IMR-90 (cell line): ENCODE measurements at regions not wholly inside any gene's neighbourhood (a gene's known extent, or its start where the extent isn't known, plus 50 kb on each side); places are given as distances from the start of the nearest gene placed in this dataset.

Experiments
- ATAC-seq: fragments of 200-7000 bp; cut with Tn5 transposase; 2 replicates; pipeline ENCODE4 v1.9.1; 2020; ENCODE audit warnings: low read depth, mild to moderate bottlenecking, moderate library complexity
- BruUV-seq: library from RNA; stranded (reverse); fragments of 400-500 nt; replicated peaks from 2 replicates; lab custom pipeline; 2021; lab: Mats Ljungman, UMichigan
- CTCF ChIA-PET: fragments of 300-600 bp; formaldehyde crosslinking; extraction: SDS; loops from one replicate; lab custom pipeline; 2021; ENCODE audit warnings: antibody characterized with exemption; lab: Yijun Ruan, JAX
- POLR2A ChIA-PET: fragments of 300-600 bp; sonication (Branson Sonifier 250); formaldehyde crosslinking; loops from one replicate; lab custom pipeline; 2022; ENCODE audit warnings: antibody characterized with exemption; ENCODE audit not compliant: unreplicated experiment; lab: Charles Lee
- DNase-seq: peaks from one replicate; pipeline ENCODE4 v3.0.0; 2013
- H2AFZ ChIP-seq: replicated peaks from 2 replicates; pipeline ENCODE3; 2013; ENCODE audit warnings: low read length, mild to moderate bottlenecking; ENCODE audit not compliant: poor library complexity
- H2AK5ac ChIP-seq: 2 replicates; pipeline ENCODE4 v1.6.1; 2013; ENCODE audit warnings: low read depth, low read length, inconsistent platforms
- H2AK9ac ChIP-seq: replicated peaks from 2 replicates; pipeline ENCODE3; 2013; ENCODE audit warnings: mild to moderate bottlenecking, low read depth, low read length, moderate library complexity; ENCODE audit not compliant: poor library complexity
- H2BK120ac ChIP-seq: 2 replicates; pipeline ENCODE4 v1.6.1; 2013; ENCODE audit warnings: low read depth, low read length, inconsistent platforms
- H2BK15ac ChIP-seq: 3 replicates; pipeline ENCODE4 v1.6.1; 2013; ENCODE audit warnings: low read depth, low read length, inconsistent platforms
- H2BK20ac ChIP-seq: 2 replicates; pipeline ENCODE4 v1.6.1; 2013; ENCODE audit warnings: low read depth, mild to moderate bottlenecking, inconsistent platforms, low read length, moderate library complexity
- H2BK5ac ChIP-seq: 2 replicates; pipeline ENCODE4 v1.6.1; 2013; ENCODE audit warnings: mild to moderate bottlenecking, low read depth, low read length, inconsistent platforms; ENCODE audit not compliant: poor library complexity, severe bottlenecking
- H3K14ac ChIP-seq: replicated peaks from 2 replicates; pipeline ENCODE4 v1.6.1; 2013; ENCODE audit warnings: low read depth, low read length, inconsistent platforms
- H3K18ac ChIP-seq: 2 replicates; pipeline ENCODE4 v1.6.1; 2013; ENCODE audit warnings: low read depth, low read length, control low read depth
- H3K23ac ChIP-seq: 2 replicates; pipeline ENCODE4 v1.6.1; 2013; ENCODE audit warnings: low read depth, low read length, inconsistent platforms
- H3K27ac ChIP-seq: 2 replicates; pipeline ENCODE4 v1.5.1; 2013; ENCODE audit warnings: mild to moderate bottlenecking, control low read depth, low read length; ENCODE audit not compliant: insufficient read depth
- H3K27me3 ChIP-seq: 2 replicates; pipeline ENCODE4 v1.6.1; 2013; ENCODE audit warnings: low read length; ENCODE audit not compliant: control insufficient read depth, insufficient read depth
- H3K36me3 ChIP-seq: 2 replicates; pipeline ENCODE4 v1.6.1; 2013; ENCODE audit warnings: low read length, mixed read lengths; ENCODE audit not compliant: control insufficient read depth, insufficient read depth
- H3K4ac ChIP-seq: 2 replicates; pipeline ENCODE4 v1.6.1; 2013; ENCODE audit warnings: low read depth, low read length, inconsistent platforms
- H3K4me1 ChIP-seq: 2 replicates; pipeline ENCODE4 v1.6.1; 2013; ENCODE audit warnings: low read length, mixed read lengths; ENCODE audit not compliant: control insufficient read depth, insufficient read depth
- H3K4me2 ChIP-seq: 2 replicates; pipeline ENCODE4 v1.6.1; 2013; ENCODE audit warnings: low read depth, mild to moderate bottlenecking, control low read depth, low read length, moderate library complexity
- H3K4me3 ChIP-seq: 2 replicates; pipeline ENCODE4 v1.5.1; 2013; ENCODE audit warnings: low read depth, mild to moderate bottlenecking, control low read depth, low read length, moderate library complexity; ENCODE audit not compliant: insufficient read depth
- H3K56ac ChIP-seq: 2 replicates; pipeline ENCODE4 v1.6.1; 2013; ENCODE audit warnings: low read length, inconsistent platforms; ENCODE audit not compliant: insufficient read depth; ENCODE audit errors: extremely low read depth
- H3K79me1 ChIP-seq, 2 experiments: 2 replicates each; pipeline ENCODE4 v1.6.1; 2013; ENCODE audit warnings: low read length in 2 of 2, inconsistent platforms in 1 of 2, low read depth in 1 of 2
- H3K9ac ChIP-seq: 2 replicates; pipeline ENCODE4 v1.6.1; 2013; ENCODE audit warnings: low read depth, low read length, control low read depth
- H3K9me1 ChIP-seq: 2 replicates; pipeline ENCODE4 v1.6.1; 2013; ENCODE audit warnings: low read length, inconsistent platforms; ENCODE audit not compliant: insufficient read depth
- H3K9me3 ChIP-seq: 2 replicates; pipeline ENCODE4 v1.6.1; 2013; ENCODE audit warnings: low read length; ENCODE audit not compliant: control insufficient read depth, insufficient read depth
- H4K20me1 ChIP-seq: 2 replicates; pipeline ENCODE4 v1.6.1; 2013; ENCODE audit warnings: low read length, inconsistent platforms; ENCODE audit not compliant: insufficient read depth
- H4K5ac ChIP-seq: 2 replicates; pipeline ENCODE4 v1.6.1; 2013; ENCODE audit warnings: mild to moderate bottlenecking, low read depth, low read length, control low read depth
- H4K8ac ChIP-seq, 2 experiments: 2 replicates each; pipeline ENCODE4 v1.6.1; 2013; ENCODE audit warnings: low read depth in 2 of 2, low read length in 2 of 2, control low read depth in 1 of 2, inconsistent platforms in 1 of 2
- H4K91ac ChIP-seq: 2 replicates; pipeline ENCODE4 v1.6.1; 2013; ENCODE audit warnings: low read depth, low read length, inconsistent platforms; ENCODE audit not compliant: insufficient read depth
- BHLHE40 ChIP-seq: fragments of 150-350 bp; IDR thresholded peaks from 2 replicates; pipeline ENCODE4 v1.6.1; 2016; ENCODE audit warnings: mild to moderate bottlenecking, low read depth, low read length
- CEBPB ChIP-seq: IDR thresholded peaks from 2 replicates; pipeline ENCODE4 v1.6.1; 2012; ENCODE audit warnings: low read depth, low read length, improper control_type of control experiment
- CHD1 ChIP-seq: IDR thresholded peaks from 2 replicates; pipeline ENCODE4 v1.6.1; 2012; ENCODE audit warnings: low read depth, low read length, improper control_type of control experiment
- CTCF ChIP-seq: conservative IDR thresholded peaks from 2 replicates; pipeline ENCODE4 v1.5.1; 2012; ENCODE audit warnings: mild to moderate bottlenecking, low read depth, low read length, improper control_type of control experiment
- FOS ChIP-seq: fragments of 150-350 bp; IDR thresholded peaks from 2 replicates; pipeline ENCODE4 v1.6.1; 2016; ENCODE audit warnings: low read depth, low read length
- MAZ ChIP-seq: IDR thresholded peaks from 2 replicates; pipeline ENCODE4 v1.6.1; 2012; ENCODE audit warnings: low read depth, mild to moderate bottlenecking, low read length, improper control_type of control experiment, moderate library complexity, borderline replicate concordance
- MXI1 ChIP-seq: IDR thresholded peaks from 2 replicates; pipeline ENCODE4 v1.6.1; 2012; ENCODE audit warnings: low read depth, mild to moderate bottlenecking, low read length, moderate library complexity, borderline replicate concordance
- NFE2L2 ChIP-seq: fragments of 150-350 bp; IDR thresholded peaks from 2 replicates; pipeline ENCODE4 v1.6.1; 2016; ENCODE audit warnings: low read depth, mild to moderate bottlenecking, low read length
- POLR2A ChIP-seq: IDR thresholded peaks from 2 replicates; pipeline ENCODE4 v1.6.1; 2012; ENCODE audit warnings: mild to moderate bottlenecking, low read depth, low read length
- RAD21 ChIP-seq: IDR thresholded peaks from 2 replicates; pipeline ENCODE4 v1.6.1; 2012; ENCODE audit warnings: low read length, improper control_type of control experiment
- RFX5 ChIP-seq: IDR thresholded peaks from 2 replicates; pipeline ENCODE4 v1.8.0; 2012; ENCODE audit warnings: low read depth, mild to moderate bottlenecking, low read length, moderate library complexity
- SMC3 ChIP-seq: fragments of 150-350 bp; IDR thresholded peaks from 2 replicates; pipeline ENCODE4 v1.6.1; 2016; ENCODE audit warnings: low read depth, mild to moderate bottlenecking, antibody characterized with exemption, low read length, moderate library complexity
- USF2 ChIP-seq: fragments of 150-350 bp; IDR thresholded peaks from 2 replicates; pipeline ENCODE4 v1.6.1; 2017; ENCODE audit warnings: mild to moderate bottlenecking, antibody characterized with exemption, low read length, low read depth
- WGBS, 2 experiments: methylation state at CpG; one replicate each; pipeline versions ENCODE4 v1.1.5 to v1.1.7; 2013; ENCODE audit warnings: missing lambda C conversion rate in 2 of 2; ENCODE audit not compliant: insufficient read length in 1 of 2; ENCODE audit errors: extremely low coverage in 2 of 2; 5-methylcytosine and 5-hydroxymethylcytosine counted together
- dilution Hi-C: fragments of 300-500 bp; cut with HindIII; formaldehyde crosslinking; loops from one replicate; pipeline ENCODE4 v1.14.3; 2018; ENCODE audit warnings: low sequenced_read_pairs; ENCODE audit not compliant: unreplicated experiment
- in situ Hi-C: fragments of 300-500 bp; cut with MboI; formaldehyde crosslinking; loops from 3 replicates; pipeline ENCODE4 v1.14.3; 2019; ENCODE audit warnings: low sequenced_read_pairs, inconsistent platforms, mixed read lengths
- intact Hi-C: fragments of 100-400 bp; cut with micrococcal nuclease; formaldehyde crosslinking; loops from 2 replicates; pipeline ENCODE4 v1.10.0; 2022

- Histone ChIP-seq H2BK120ac (peak overlapping the region; percentile 97), H2AK5ac (peak overlapping the region; percentile 81), H4K91ac (peak overlapping the region; percentile 74), H4K8ac (peak overlapping the region; percentile 38 to 89; a peak in 3 of 4 replicates), H3K4me2 (no peak overlapping the region), H3K23ac (peak overlapping the region; percentile 51; the same call in 1 of the 2 replicates), H3K14ac (peak overlapping the region; percentile 74; the same call in 1 of the 2 replicates), H3K4me3 (no peak overlapping the region), H3K9ac (no peak overlapping the region), H3K79me1 (0 out of 4 replicates have a peak, but pooled peaks cover 0 to 8% of the 10 kb centered on the region in 2 experiments), H2AFZ (no peak overlapping the region), H3K9me3 (peaks cover 6% of the 10 kb centered on the region), H2BK15ac (peak overlapping the region; percentile 97), H2BK5ac (peak overlapping the region; percentile 94), H3K9me1 (peaks cover 14% of the 10 kb centered on the region), H2BK20ac (peak overlapping the region; percentile 94), H2AK9ac (no peak overlapping the region), H3K27ac (0 out of 2 replicates have a peak overlapping the region, but pooled peaks have one; percentile 16), H3K4ac (peak overlapping the region; percentile 94), H4K20me1 (no peaks in the 10 kb centered on the region), H3K4me1 (peaks cover 26% of the 10 kb centered on the region), H3K36me3 (peaks cover 3% of the 10 kb centered on the region; the same call in 1 of the 2 replicates), H3K56ac (no peak overlapping the region), H4K5ac (peak overlapping the region; percentile 76; the same call in 1 of the 2 replicates), H3K18ac (peak overlapping the region; percentile 91; the same call in 1 of the 2 replicates), H3K27me3 (no peaks in the 10 kb centered on the region)
- in situ Hi-C loops = no loop called here
- POLR2A ChIA-PET = no interaction called here
- WGBS, 2 experiments = 100% methylated on average over 1 of the region's 7 CpGs; no CpG with 5 or more reads in 1 of the 2 experiments
- no peak for ATAC-seq
- CTCF ChIA-PET = interaction anchor here (0.6 kb wide), 1 partner anchor 77 kb away, joined by 3 read pairs; no protein-coding TSS in a partner anchor
- intact Hi-C loops = no loop called here
- no TSS peak for BruUV-seq
- no peak for TF ChIP-seq RAD21
- no peak for TF ChIP-seq BHLHE40
- no peak for TF ChIP-seq POLR2A
- TF ChIP-seq CEBPB = no peak
- no peak for TF ChIP-seq NFE2L2
- TF ChIP-seq MXI1 = no peak
- no peak for TF ChIP-seq CTCF
- no peak for TF ChIP-seq USF2
- no peak for TF ChIP-seq FOS
- TF ChIP-seq MAZ = no peak
- no peak for TF ChIP-seq CHD1
- no peak for TF ChIP-seq SMC3
- no peak for TF ChIP-seq RFX5
- no peak for DNase-seq
- dilution Hi-C loops = no loop called here
These were observed 87.9 kb upstream of the MAP4K3 start for GRCh38 chr2:39524756-39525635.
